ENCODE measurements at regions not wholly inside any gene's neighbourhood (a gene's known extent, or its start where the extent isn't known, plus 50 kb on each side); places are given as distances from the start of the nearest gene placed in this dataset.
A peak's percentile ranks its signal among the peaks of the same experiment; 100 is the strongest.

GRCh38 chr2:75325594-75325993 is 126.3 kb upstream of the TACR1 start:
- Histone ChIP-seq H3K27me3 (ENCODE audit: low read depth) (no peaks in the 10 kb centered on the region), H3K27ac (replicated peaks) (peak overlapping the region; percentile 5), H3K4me3 (no peak overlapping the region), H3K36me3 (no peaks in the 10 kb centered on the region), H3K9me3 (replicated peaks) (no peaks in the 10 kb centered on the region), H3K4me1 (peaks cover 6% of the 10 kb centered on the region)
- no peak for DNase-seq
- intact Hi-C loops (cut with micrococcal nuclease): no loop called here
- no peak for TF ChIP-seq CTCF (IDR thresholded peaks at IDR 0.05; ENCODE audit: borderline replicate concordance)

DNA sequence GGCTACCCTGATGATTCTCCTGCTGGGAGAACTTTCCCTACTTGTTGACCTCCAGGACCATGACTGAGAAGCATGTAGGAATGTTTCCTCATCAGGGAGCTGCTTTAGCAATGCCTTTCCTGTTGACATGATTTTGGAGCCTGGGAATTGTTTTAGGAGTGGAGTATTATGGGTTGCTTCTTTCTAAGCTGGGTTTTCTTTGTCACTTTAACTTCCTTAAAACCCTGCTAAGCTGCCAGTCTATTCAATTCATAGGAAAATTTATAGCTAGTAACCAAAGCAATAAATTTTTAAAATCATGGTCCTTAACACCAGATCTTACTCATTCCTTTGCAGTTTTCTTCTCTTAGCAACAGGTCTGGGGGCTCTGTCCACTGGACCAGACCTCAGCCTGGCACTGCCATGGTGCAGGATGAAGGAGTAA is 125.6 kb upstream of the TACR1 start:
- no peak for TF ChIP-seq CTCF (IDR thresholded peaks at IDR 0.05; ENCODE audit: borderline replicate concordance)
- no peak overlapping the region for H3K4me3 ChIP-seq
- no peaks in the 10 kb centered on the region for H3K27me3 ChIP-seq (ENCODE audit: low read depth)
- intact Hi-C loops (cut with micrococcal nuclease): no loop called here
- no peak for DNase-seq
- peaks cover 6% of the 10 kb centered on the region for H3K4me1 ChIP-seq
- peak overlapping the region; percentile 5 for H3K27ac ChIP-seq (replicated peaks)
- no peaks in the 10 kb centered on the region for H3K9me3 ChIP-seq (replicated peaks)
- H3K36me3 ChIP-seq: no peaks in the 10 kb centered on the region

GRCh38 chr2:75324141-75324540 is 124.8 kb upstream of the TACR1 start:
- Histone ChIP-seq H3K27ac (replicated peaks) (no peak overlapping the region), H3K4me3 (no peak overlapping the region), H3K9me3 (replicated peaks) (no peaks in the 10 kb centered on the region), H3K36me3 (no peaks in the 10 kb centered on the region), H3K27me3 (ENCODE audit: low read depth) (no peaks in the 10 kb centered on the region), H3K4me1 (peaks cover 6% of the 10 kb centered on the region)
- no peak for DNase-seq
- intact Hi-C loops (cut with micrococcal nuclease): no loop called here
- no peak for TF ChIP-seq CTCF (IDR thresholded peaks at IDR 0.05; ENCODE audit: borderline replicate concordance)

GRCh38 chr2:75321599-75321922 is 122.2 kb upstream of the TACR1 start:
- Histone ChIP-seq H3K9me3 (replicated peaks) (no peaks in the 10 kb centered on the region), H3K4me1 (peaks cover 6% of the 10 kb centered on the region), H3K36me3 (no peaks in the 10 kb centered on the region), H3K27ac (replicated peaks) (no peak overlapping the region), H3K27me3 (ENCODE audit: low read depth) (no peaks in the 10 kb centered on the region), H3K4me3 (no peak overlapping the region)
- no peak for DNase-seq
- intact Hi-C loops (cut with micrococcal nuclease): no loop called here
- TF ChIP-seq CTCF (IDR thresholded peaks at IDR 0.05; ENCODE audit: borderline replicate concordance): no peak

DNA sequence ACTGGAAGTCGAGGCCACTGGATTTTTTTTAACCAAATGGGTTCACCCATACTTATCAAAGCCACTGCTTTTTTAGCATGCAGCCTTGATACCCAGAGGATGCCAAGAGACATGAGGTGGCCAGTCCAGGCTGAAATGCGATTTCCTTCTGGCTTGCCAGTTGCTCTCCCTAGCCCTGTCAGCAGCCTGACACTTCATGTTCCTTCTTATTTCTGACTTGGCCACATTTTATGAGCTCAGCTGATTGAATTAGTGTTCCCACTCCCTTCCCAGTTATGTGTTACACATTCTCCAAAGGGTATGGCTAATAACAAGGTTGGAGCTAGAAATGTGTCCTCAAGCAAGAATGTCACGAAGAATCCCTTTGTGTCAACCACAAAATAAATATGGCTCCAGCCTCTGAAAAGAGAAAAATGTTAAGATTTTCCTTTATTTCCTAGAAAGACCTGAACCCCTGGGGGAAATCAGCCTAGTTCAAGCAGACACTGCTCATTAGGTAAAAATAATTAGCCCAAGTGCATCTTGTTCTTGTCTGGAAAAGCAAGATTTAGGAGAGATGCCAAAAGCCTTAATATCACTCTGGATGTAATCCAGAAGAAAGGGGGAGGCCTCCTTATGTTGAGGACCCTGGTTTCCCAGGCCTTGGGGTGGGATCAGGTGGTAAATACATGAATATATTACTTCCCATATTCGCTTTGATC is 121.7 kb upstream of the TACR1 start:
- H3K4me1 ChIP-seq: peaks cover 6% of the 10 kb centered on the region
- intact Hi-C loops (cut with micrococcal nuclease): no loop called here
- no peak for DNase-seq
- H3K27me3 ChIP-seq (ENCODE audit: low read depth): no peaks in the 10 kb centered on the region
- H3K36me3 ChIP-seq: no peaks in the 10 kb centered on the region
- H3K27ac ChIP-seq (replicated peaks): no peak overlapping the region
- no peak for TF ChIP-seq CTCF (IDR thresholded peaks at IDR 0.05; ENCODE audit: borderline replicate concordance)
- H3K4me3 ChIP-seq: no peak overlapping the region
- H3K9me3 ChIP-seq (replicated peaks): no peaks in the 10 kb centered on the region
